ENCODE measurements at regions not wholly inside any gene's neighbourhood (a gene's known extent, or its start where the extent isn't known, plus 50 kb on each side); places are given as distances from the start of the nearest gene placed in this dataset.
"Not testable (repeated sequence)": the region's sequence is repeated elsewhere in the genome, so short reads cannot be mapped to it uniquely, and the experiment has no call there.

- H3K27ac ChIP-seq = no peak overlapping the region
- DNase-seq = no peak
- H3K9me3 ChIP-seq = no peaks in the 10 kb centered on the region
- 57 to 72% methylated on average over 1 to 3 of the region's 3 CpGs for WGBS, 2 donors (ENCODE audit: low coverage in 1 of 2)
- H3K4me3 ChIP-seq = no peak overlapping the region
- no peaks in the 10 kb centered on the region for H3K27me3 ChIP-seq
- H3K4me1 ChIP-seq = no peaks in the 10 kb centered on the region
- in situ Hi-C loops (cut with MboI; ENCODE audit: low pct_ligation_motif_present in 1 of 4, low pct_unique_long_range_greater_than_20kb in 1 of 4, low sequenced_read_pairs in 3 of 4) = no loop called here
- intact Hi-C loops (cut with DNase I; ENCODE audit: low total_unique reads) = no loop called here
- TF ChIP-seq EP300 (IDR thresholded peaks at IDR 0.05; ENCODE audit: low read depth) (no peak), POLR2A (IDR thresholded peaks at IDR 0.05) (no peak), POLR2AphosphoS5 (IDR thresholded peaks at IDR 0.05) (no peak)
- TF ChIP-seq, protein P1, sequence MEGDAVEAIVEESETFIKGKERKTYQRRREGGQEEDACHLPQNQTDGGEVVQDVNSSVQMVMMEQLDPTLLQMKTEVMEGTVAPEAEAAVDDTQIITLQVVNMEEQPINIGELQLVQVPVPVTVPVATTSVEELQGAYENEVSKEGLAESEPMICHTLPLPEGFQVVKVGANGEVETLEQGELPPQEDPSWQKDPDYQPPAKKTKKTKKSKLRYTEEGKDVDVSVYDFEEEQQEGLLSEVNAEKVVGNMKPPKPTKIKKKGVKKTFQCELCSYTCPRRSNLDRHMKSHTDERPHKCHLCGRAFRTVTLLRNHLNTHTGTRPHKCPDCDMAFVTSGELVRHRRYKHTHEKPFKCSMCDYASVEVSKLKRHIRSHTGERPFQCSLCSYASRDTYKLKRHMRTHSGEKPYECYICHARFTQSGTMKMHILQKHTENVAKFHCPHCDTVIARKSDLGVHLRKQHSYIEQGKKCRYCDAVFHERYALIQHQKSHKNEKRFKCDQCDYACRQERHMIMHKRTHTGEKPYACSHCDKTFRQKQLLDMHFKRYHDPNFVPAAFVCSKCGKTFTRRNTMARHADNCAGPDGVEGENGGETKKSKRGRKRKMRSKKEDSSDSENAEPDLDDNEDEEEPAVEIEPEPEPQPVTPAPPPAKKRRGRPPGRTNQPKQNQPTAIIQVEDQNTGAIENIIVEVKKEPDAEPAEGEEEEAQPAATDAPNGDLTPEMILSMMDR (IDR thresholded peaks at IDR 0.05) = no peak
- H3K36me3 ChIP-seq = no peaks in the 10 kb centered on the region
These were observed 506.6 kb downstream of the KLHL13 start for GRCh38 chrX:117610049-117610448.

- Histone ChIP-seq H3K4me3 (no peak overlapping the region), H3K4me1 (no peaks in the 10 kb centered on the region), H3K36me3 (no peaks in the 10 kb centered on the region), H3K9me3 (no peaks in the 10 kb centered on the region), H3K27ac (no peak overlapping the region), H3K27me3 (no peaks in the 10 kb centered on the region)
- intact Hi-C loops (cut with DNase I; ENCODE audit: low total_unique reads) (no loop called here), in situ Hi-C loops (cut with MboI; ENCODE audit: low pct_ligation_motif_present in 1 of 4, low pct_unique_long_range_greater_than_20kb in 1 of 4, low sequenced_read_pairs in 3 of 4) (no loop called here)
- TF ChIP-seq POLR2A (IDR thresholded peaks at IDR 0.05) (no peak), EP300 (IDR thresholded peaks at IDR 0.05; ENCODE audit: low read depth) (no peak)
- no peak for DNase-seq
These were observed 509.0 kb downstream of the KLHL13 start for GRCh38 chrX:117607561-117607960.

GRCh38 chrX:117606101-117606500, 510.5 kb downstream of the KLHL13 start:
- H3K9me3 ChIP-seq; H3K4me1 ChIP-seq; H3K36me3 ChIP-seq; DNase-seq; in situ Hi-C loops (cut with MboI; ENCODE audit: low pct_ligation_motif_present in 1 of 4, low pct_unique_long_range_greater_than_20kb in 1 of 4, low sequenced_read_pairs in 3 of 4); H3K27me3 ChIP-seq; H3K4me3 ChIP-seq; intact Hi-C loops (cut with DNase I; ENCODE audit: low total_unique reads); H3K27ac ChIP-seq: not testable (repeated sequence)

- Histone ChIP-seq H3K4me1 (no peaks in the 10 kb centered on the region), H3K36me3 (no peaks in the 10 kb centered on the region), H3K27ac (no peak overlapping the region), H3K4me3 (no peak overlapping the region), H3K27me3 (no peaks in the 10 kb centered on the region), H3K9me3 (no peaks in the 10 kb centered on the region)
- TF ChIP-seq, protein P1 (IDR thresholded peaks at IDR 0.05) = no peak
- TF ChIP-seq POLR2A (IDR thresholded peaks at IDR 0.05) (no peak), EP300 (IDR thresholded peaks at IDR 0.05; ENCODE audit: low read depth) (no peak)
- in situ Hi-C loops (cut with MboI; ENCODE audit: low pct_ligation_motif_present in 1 of 4, low pct_unique_long_range_greater_than_20kb in 1 of 4, low sequenced_read_pairs in 3 of 4) = no loop called here
- intact Hi-C loops (cut with DNase I; ENCODE audit: low total_unique reads) = no loop called here
- DNase-seq = no peak
These were observed 546.5 kb downstream of the KLHL13 start for GRCh38 chrX:117570160-117570559.

DNA sequence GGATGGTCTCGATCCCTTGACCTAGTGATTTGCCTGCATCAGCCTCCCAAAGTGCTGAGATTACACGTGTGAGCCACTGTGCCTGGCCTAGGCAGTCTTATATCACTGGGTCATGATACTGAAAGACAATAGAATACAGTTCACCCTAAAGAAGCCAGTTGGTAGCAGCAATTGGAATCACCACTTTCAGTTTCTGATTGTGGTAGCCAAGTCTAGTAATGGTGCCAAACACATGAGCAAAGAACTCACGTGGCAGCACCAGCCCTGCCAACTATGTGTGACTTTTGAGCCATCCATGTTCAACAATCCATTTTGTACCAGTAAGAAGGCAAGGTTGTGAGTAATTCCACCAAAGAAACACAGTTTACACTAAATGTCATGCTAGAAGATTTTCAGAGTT, 548.4 kb downstream of the KLHL13 start:
- intact Hi-C loops (cut with DNase I; ENCODE audit: low total_unique reads) (no loop called here), in situ Hi-C loops (cut with MboI; ENCODE audit: low pct_ligation_motif_present in 1 of 4, low pct_unique_long_range_greater_than_20kb in 1 of 4, low sequenced_read_pairs in 3 of 4) (no loop called here)
- no peak for DNase-seq
- Histone ChIP-seq H3K27ac (no peak overlapping the region), H3K9me3 (no peaks in the 10 kb centered on the region), H3K4me1 (no peaks in the 10 kb centered on the region), H3K27me3 (no peaks in the 10 kb centered on the region), H3K4me3 (no peak overlapping the region), H3K36me3 (no peaks in the 10 kb centered on the region)
- 55% methylated on average over 3 of the region's 3 CpGs; no CpG with 5 or more reads in 1 of the 2 donors for WGBS, 2 donors (ENCODE audit: low coverage in 1 of 2)
- TF ChIP-seq POLR2AphosphoS5 (IDR thresholded peaks at IDR 0.05) (no peak), EP300 (IDR thresholded peaks at IDR 0.05; ENCODE audit: low read depth) (no peak)

DNA sequence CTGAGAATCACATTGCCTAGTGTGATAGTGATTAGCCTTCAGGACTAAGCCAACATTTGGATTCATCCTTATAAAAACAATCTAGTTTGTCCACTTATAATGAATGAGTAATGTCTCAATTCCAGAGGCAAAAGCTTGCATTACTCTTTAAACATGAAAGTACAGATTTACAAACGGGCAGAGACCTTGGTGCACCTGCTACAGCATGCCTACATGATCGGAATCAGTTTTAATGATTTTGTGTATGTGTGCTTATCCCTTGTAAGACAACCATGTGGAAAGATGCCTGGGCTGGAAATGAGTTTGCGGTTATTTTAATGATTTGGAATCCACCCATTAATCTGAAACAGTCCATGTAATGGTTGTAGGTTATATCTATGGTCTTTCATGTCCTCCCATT, 572.7 kb downstream of the KLHL13 start:
- DNase-seq = no peak
- 56 to 60% methylated on average over 3 of the region's 3 CpGs for WGBS, 2 donors (ENCODE audit: low coverage in 1 of 2)
- intact Hi-C loops (cut with DNase I; ENCODE audit: low total_unique reads) (no loop called here), in situ Hi-C loops (cut with MboI; ENCODE audit: low pct_ligation_motif_present in 1 of 4, low pct_unique_long_range_greater_than_20kb in 1 of 4, low sequenced_read_pairs in 3 of 4) (no loop called here)
- H3K27me3 ChIP-seq = no peaks in the 10 kb centered on the region
- no peak overlapping the region for H3K4me3 ChIP-seq
- no peaks in the 10 kb centered on the region for H3K4me1 ChIP-seq
- H3K36me3 ChIP-seq = no peaks in the 10 kb centered on the region
- no peak overlapping the region for H3K27ac ChIP-seq
- TF ChIP-seq POLR2AphosphoS5 (IDR thresholded peaks at IDR 0.05) (no peak), POLR2A (IDR thresholded peaks at IDR 0.05) (no peak), EP300 (IDR thresholded peaks at IDR 0.05; ENCODE audit: low read depth) (no peak)
- TF ChIP-seq, protein P1 (IDR thresholded peaks at IDR 0.05) = no peak
- H3K9me3 ChIP-seq = no peaks in the 10 kb centered on the region
